HUES64 (cell line): ENCODE measurements at regions not wholly inside any gene's neighbourhood (a gene's known extent, or its start where the extent isn't known, plus 50 kb on each side); places are given as distances from the start of the nearest gene placed in this dataset.

ENCODE experiments used
- H3K27ac ChIP-seq: 2 replicates; pipeline ENCODE4 v1.7.0; 2013; ENCODE audit warnings: low read depth, low read length, inconsistent platforms
- H3K27me3 ChIP-seq: 2 replicates; pipeline ENCODE4 v1.6.1; 2013; ENCODE audit warnings: mild to moderate bottlenecking, low read length; ENCODE audit not compliant: insufficient read depth
- H3K36me3 ChIP-seq: 2 replicates; pipeline ENCODE4 v1.6.1; 2013; ENCODE audit warnings: mild to moderate bottlenecking, low read length; ENCODE audit not compliant: insufficient read depth
- H3K4me1 ChIP-seq: 2 replicates; pipeline ENCODE4 v1.6.1; 2013; ENCODE audit warnings: mild to moderate bottlenecking, low read length, moderate library complexity; ENCODE audit not compliant: insufficient read depth
- H3K4me3 ChIP-seq: 2 replicates; pipeline ENCODE4 v1.5.1; 2013; ENCODE audit warnings: mild to moderate bottlenecking, low read length, moderate library complexity
- H3K9ac ChIP-seq: 2 replicates; pipeline ENCODE4 v1.6.1; 2013; ENCODE audit warnings: mild to moderate bottlenecking, low read depth, low read length
- H3K9me3 ChIP-seq: 2 replicates; pipeline ENCODE4 v1.6.1; 2013; ENCODE audit warnings: low read depth, low read length; ENCODE audit not compliant: insufficient read depth
- WGBS: fragments of 150-250, 120-280 bp; methylation state at CpG from one replicate; pipeline ENCODE4 v1.1.7; 2013; ENCODE audit warnings: missing lambda C conversion rate; 5-methylcytosine and 5-hydroxymethylcytosine counted together

DNA sequence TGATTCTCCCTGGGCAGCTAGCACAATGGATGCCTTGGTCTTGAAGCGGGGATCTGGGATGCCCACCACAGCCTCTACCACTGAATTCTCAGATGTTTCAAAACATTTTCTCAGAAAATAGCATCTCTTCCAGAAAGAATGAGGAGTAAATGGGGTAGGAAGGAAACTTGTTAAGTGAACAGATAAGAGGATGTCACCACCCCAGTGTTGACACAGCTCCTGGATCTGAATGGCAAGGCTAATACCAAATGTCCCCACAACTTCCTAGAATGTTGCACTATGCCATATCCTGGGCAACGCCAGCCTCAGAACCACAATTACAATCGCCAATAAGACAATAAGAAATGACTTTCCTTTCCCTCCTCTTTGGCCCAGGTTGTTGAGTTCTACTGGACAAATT lies 177.2 kb downstream of the BCL11A start:
- Histone ChIP-seq H3K27me3 (no peaks in the 10 kb centered on the region), H3K9ac (no peak overlapping the region), H3K9me3 (no peaks in the 10 kb centered on the region), H3K4me1 (0 out of 2 replicates have a peak, but pooled peaks cover 6% of the 10 kb centered on the region), H3K36me3 (no peaks in the 10 kb centered on the region), H3K4me3 (no peak overlapping the region), H3K27ac (no peak overlapping the region)
- WGBS = 89% methylated on average over 3 of the region's 3 CpGs

DNA sequence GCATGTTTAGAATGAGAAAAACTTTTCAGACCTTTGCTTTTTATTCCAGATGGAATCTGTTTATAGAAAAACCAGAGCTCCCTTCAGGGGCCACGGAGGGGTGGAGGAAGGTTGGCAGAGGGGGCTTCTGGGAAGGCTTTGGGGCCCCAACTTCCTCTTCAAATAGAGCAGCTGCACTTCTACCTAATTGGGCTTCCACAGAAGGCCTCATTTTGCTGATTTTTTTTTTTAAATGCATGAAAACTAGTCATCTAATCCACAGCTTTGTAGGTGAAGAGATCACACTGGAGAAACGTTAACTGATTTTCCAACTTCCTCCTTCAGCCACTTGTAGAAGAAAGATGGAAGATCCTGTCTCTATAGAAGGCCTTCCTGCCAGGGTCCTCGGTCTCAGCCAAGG lies 181.8 kb downstream of the BCL11A start:
- WGBS = 95% methylated on average over 3 of the region's 3 CpGs
- H3K9ac ChIP-seq = no peak overlapping the region
- H3K9me3 ChIP-seq = no peaks in the 10 kb centered on the region
- 0 out of 2 replicates have a peak, but pooled peaks cover 6% of the 10 kb centered on the region for H3K4me1 ChIP-seq
- no peaks in the 10 kb centered on the region for H3K27me3 ChIP-seq
- H3K36me3 ChIP-seq = no peaks in the 10 kb centered on the region
- H3K27ac ChIP-seq = no peak overlapping the region
- no peak overlapping the region for H3K4me3 ChIP-seq

DNA sequence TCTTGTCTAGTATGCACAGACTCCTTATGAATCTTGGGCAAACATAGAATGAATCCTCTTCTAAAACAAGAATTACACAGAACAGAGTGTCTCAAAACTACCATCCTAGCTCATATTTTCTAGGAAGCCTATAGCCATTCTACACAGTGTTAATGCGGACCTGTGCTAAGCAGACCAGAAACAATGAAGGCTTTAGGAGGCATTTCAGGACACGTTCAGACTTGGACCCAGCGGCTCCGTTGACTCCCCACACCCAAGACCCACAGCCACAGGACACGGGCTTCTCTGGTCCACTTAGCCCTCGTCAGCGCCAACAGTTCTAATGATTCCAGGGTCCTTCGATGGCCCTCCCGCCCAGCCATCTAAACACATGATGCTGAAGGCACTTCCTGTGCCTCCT lies 182.2 kb downstream of the BCL11A start:
- H3K4me3 ChIP-seq = no peak overlapping the region
- H3K9me3 ChIP-seq = no peaks in the 10 kb centered on the region
- H3K4me1 ChIP-seq = 0 out of 2 replicates have a peak, but pooled peaks cover 8% of the 10 kb centered on the region
- H3K27me3 ChIP-seq = no peaks in the 10 kb centered on the region
- H3K27ac ChIP-seq = no peak overlapping the region
- no peak overlapping the region for H3K9ac ChIP-seq
- WGBS = 91% methylated on average over 9 of the region's 9 CpGs
- no peaks in the 10 kb centered on the region for H3K36me3 ChIP-seq

DNA sequence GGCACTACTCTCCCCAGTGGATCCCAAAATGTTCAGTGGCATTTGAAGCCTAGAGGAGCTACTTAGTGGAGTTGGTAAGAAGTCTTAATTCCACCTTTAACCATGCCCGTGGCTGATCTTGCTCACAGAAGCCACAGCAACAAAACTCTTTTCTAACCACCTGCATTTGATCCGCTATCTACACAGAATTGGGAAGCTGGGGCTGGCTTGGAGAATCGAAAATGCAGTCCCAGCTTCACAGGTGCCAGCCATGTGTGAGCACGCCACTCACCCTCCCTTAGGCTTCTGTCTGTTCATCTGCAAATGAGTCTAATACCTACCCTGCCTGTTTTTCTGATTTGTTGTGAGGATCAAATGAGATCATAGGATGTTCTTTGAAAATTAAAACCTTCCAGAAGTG lies 182.6 kb downstream of the BCL11A start:
- Histone ChIP-seq H3K4me1 (0 out of 2 replicates have a peak, but pooled peaks cover 11% of the 10 kb centered on the region), H3K27me3 (no peaks in the 10 kb centered on the region), H3K9me3 (no peaks in the 10 kb centered on the region), H3K9ac (no peak overlapping the region), H3K4me3 (no peak overlapping the region), H3K27ac (no peak overlapping the region), H3K36me3 (no peaks in the 10 kb centered on the region)
- WGBS = 97% methylated on average over 4 of the region's 4 CpGs

DNA sequence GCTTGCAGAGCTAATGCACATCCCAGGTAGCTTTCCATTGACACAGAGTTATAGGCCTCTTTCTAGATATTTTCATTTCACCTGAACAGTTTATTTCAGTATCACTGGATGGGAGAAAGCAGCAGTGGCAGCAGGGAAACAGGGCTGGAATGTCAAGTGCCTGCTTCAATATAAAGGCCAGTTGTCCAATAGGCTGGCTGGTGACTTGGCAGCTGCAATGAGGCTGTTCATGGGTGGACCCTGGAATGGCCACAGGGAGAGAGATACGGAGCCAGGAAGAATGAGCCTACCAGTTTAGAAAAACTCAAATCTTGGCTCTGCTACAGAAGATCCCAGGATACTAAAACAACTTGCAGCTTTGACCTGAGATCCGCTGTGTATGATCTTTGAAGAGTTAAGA lies 185.0 kb downstream of the BCL11A start:
- WGBS = 89% methylated on average over 2 of the region's 2 CpGs
- no peak overlapping the region for H3K4me3 ChIP-seq

DNA sequence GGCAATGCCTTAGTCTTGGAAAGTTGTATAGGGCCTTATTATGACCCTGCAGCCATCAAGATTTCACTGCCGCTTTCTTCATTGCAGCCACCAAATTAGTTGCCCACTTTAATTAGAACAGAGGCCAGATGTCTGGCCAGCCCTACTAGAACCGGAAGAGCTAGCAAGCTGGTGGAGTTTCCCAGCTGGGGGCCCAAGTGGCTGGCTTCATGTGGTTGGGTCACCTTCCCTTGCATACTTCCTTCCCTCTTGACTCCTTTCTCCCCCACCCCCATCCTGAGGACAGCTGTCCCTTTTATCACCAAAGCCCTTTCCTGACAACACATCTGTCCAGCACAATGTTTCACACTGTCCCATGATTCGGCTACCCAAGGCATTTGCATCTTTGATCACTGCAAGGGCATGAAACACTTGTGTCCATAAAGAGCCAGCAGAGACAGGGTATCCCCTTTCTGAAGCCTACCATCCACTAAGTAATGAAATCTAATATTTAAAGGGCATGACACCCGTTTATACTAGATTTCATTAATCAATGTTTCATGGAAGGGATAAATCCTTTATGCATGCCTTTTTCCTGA lies 187.2 kb downstream of the BCL11A start:
- no peaks in the 10 kb centered on the region for H3K27me3 ChIP-seq
- H3K9me3 ChIP-seq = no peaks in the 10 kb centered on the region
- WGBS = 79% methylated on average over 4 of the region's 4 CpGs
- H3K4me3 ChIP-seq = no peak overlapping the region
- 0 out of 2 replicates have a peak, but pooled peaks cover 11% of the 10 kb centered on the region for H3K4me1 ChIP-seq
- no peak overlapping the region for H3K9ac ChIP-seq
- H3K36me3 ChIP-seq = no peaks in the 10 kb centered on the region
- H3K27ac ChIP-seq = no peak overlapping the region

More for the DNA sequence above, 185.0 kb downstream of the BCL11A start:
- Histone ChIP-seq H3K9me3 (no peaks in the 10 kb centered on the region), H3K9ac (no peak overlapping the region), H3K4me1 (0 out of 2 replicates have a peak, but pooled peaks cover 11% of the 10 kb centered on the region), H3K27me3 (no peaks in the 10 kb centered on the region), H3K27ac (no peak overlapping the region), H3K36me3 (no peaks in the 10 kb centered on the region)

DNA sequence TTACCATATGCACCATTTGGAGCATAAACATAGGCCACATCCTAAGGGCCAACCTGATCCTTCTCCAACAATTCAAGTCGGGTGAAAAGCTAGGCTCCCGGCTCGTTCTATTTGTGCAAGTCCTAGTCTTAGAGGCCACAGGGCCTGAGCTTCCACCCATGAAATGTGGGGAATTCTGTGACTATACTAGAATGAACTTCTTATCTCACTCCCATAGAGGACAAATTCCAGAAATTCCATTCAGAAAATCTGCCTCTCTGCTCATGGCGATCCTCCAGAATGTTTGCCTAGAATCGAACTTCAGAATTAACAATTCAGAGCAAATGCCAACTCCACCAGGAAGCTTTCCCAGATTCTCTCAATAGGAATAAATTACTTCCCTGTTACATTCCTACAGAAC lies 187.9 kb downstream of the BCL11A start:
- no peaks in the 10 kb centered on the region for H3K9me3 ChIP-seq

DNA sequence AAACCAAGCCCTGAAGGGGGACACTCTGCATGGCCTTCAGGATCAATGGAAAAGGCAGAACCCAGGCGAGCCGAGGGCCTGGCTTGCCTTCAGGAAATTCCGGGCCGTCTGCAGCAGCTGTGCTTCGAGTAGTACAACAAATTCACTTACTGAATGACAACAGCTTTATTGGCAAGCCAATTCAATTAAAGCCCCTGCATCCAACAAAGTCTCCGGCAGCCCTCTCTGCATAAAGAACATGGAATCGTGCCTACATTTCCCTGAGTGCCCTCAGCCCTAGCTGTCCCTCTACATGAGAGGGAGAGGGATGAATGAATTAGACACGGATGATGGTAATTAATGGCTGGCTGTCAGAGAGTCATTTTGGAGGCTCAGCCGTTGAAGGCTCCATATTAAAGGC lies 189.0 kb downstream of the BCL11A start:
- Histone ChIP-seq H3K4me1 (0 out of 2 replicates have a peak, but pooled peaks cover 11% of the 10 kb centered on the region), H3K36me3 (no peaks in the 10 kb centered on the region), H3K9me3 (no peaks in the 10 kb centered on the region), H3K9ac (no peak overlapping the region), H3K27me3 (no peaks in the 10 kb centered on the region), H3K27ac (no peak overlapping the region), H3K4me3 (no peak overlapping the region)
- 90% methylated on average over 9 of the region's 9 CpGs for WGBS

More for the DNA sequence above, 187.9 kb downstream of the BCL11A start:
- Histone ChIP-seq H3K9ac (no peak overlapping the region), H3K4me3 (no peak overlapping the region), H3K36me3 (no peaks in the 10 kb centered on the region), H3K27me3 (no peaks in the 10 kb centered on the region), H3K4me1 (0 out of 2 replicates have a peak, but pooled peaks cover 11% of the 10 kb centered on the region), H3K27ac (no peak overlapping the region)
- WGBS = 91% methylated on average over 5 of the region's 5 CpGs

DNA sequence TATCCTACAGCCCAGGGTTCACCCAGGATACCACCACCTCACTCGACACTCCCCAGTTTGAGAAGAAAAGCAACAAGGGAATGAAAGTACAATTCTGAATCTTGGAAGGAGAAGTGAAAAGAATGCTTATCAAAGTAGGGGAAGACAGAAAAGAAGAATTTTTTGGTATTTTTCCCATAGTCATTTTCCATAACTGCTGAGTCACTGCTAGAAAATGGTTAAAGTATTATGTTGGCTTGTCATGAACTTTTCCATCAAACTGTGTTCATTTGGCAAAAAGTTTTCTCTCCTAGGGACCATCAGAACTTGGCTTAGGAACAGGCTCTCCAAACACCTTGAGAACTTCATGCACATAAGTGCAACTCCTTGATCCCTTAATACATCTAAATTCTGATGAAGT lies 192.0 kb downstream of the BCL11A start:
- no peaks in the 10 kb centered on the region for H3K27me3 ChIP-seq
- H3K9ac ChIP-seq = no peak overlapping the region
- H3K27ac ChIP-seq = no peak overlapping the region
- H3K36me3 ChIP-seq = no peaks in the 10 kb centered on the region
- no peaks in the 10 kb centered on the region for H3K9me3 ChIP-seq
- 100% methylated on average over 1 of the region's 1 CpG for WGBS
- H3K4me1 ChIP-seq = 0 out of 2 replicates have a peak, but pooled peaks cover 11% of the 10 kb centered on the region
- no peak overlapping the region for H3K4me3 ChIP-seq

DNA sequence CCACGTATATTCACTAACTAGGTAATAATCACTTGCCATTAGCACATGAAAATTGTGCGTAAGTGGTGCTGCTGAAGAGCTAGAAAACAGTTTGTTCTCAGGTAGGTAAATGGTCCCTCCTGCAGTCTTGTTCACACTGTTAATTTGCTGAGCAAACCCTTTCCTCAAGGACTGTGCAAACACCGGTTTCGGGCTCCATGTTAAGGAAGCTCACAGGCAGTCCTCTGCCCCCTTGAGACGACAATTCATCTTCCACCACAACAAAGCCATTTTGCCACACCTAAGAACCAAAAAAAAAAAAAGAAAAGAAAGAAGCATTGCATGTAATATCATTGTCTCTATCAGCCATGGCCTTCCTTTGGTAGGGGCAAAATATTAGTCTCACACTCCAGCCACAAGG lies 193.9 kb downstream of the BCL11A start:
- Histone ChIP-seq H3K9me3 (no peaks in the 10 kb centered on the region), H3K9ac (no peak overlapping the region), H3K4me1 (no peaks in the 10 kb centered on the region), H3K4me3 (no peak overlapping the region), H3K27me3 (no peaks in the 10 kb centered on the region), H3K27ac (no peak overlapping the region), H3K36me3 (no peaks in the 10 kb centered on the region)
- WGBS = 70% methylated on average over 4 of the region's 5 CpGs

DNA sequence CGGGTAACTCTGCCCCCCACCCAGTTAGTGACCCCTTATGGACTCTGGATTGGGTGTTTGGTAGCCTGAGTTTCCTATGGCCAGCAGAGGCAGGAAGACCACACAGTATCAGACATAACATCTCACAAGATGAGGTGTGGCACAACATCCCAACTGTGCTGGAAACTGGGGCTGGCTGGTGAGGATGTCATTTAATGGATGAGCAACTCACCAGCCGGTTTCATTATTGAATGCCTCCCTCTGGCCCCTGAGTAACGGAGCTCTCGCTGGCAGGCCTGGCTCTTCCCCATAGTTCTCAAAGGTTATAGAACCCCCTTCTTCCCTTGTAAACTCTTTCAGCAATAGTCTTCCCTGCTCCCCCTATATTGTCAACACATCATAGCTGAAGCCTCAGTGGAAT lies 195.0 kb downstream of the BCL11A start:
- 86% methylated on average over 4 of the region's 4 CpGs for WGBS
- Histone ChIP-seq H3K27me3 (no peaks in the 10 kb centered on the region), H3K4me1 (peaks cover 3% of the 10 kb centered on the region; the same call in 1 of the 2 replicates), H3K36me3 (no peaks in the 10 kb centered on the region), H3K4me3 (no peak overlapping the region), H3K9me3 (no peaks in the 10 kb centered on the region), H3K9ac (no peak overlapping the region), H3K27ac (no peak overlapping the region)

DNA sequence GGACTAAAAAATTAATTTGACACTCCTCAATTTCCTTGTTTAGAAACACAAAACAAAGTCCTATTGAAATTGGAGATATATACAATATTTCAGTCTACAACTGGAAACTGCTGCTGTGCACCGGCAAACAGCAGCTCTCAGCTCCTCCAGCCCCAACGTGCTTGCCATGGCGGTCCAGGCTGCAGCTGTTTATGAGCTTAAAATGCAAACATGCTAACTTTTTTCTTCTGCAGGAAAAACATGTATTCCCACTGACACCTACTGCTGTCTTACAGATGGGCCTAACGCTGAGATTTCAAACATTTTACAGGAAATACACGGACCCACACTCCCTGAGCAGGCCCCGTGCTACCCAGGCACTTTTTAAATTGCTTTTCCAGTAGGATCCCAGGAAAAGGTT lies 195.5 kb downstream of the BCL11A start:
- H3K4me1 ChIP-seq = peaks cover 4% of the 10 kb centered on the region; the same call in 1 of the 2 replicates
- H3K9me3 ChIP-seq = no peaks in the 10 kb centered on the region
- no peak overlapping the region for H3K4me3 ChIP-seq
- 88% methylated on average over 6 of the region's 6 CpGs for WGBS
- H3K27ac ChIP-seq = no peak overlapping the region
- H3K9ac ChIP-seq = no peak overlapping the region
- H3K36me3 ChIP-seq = no peaks in the 10 kb centered on the region
- no peaks in the 10 kb centered on the region for H3K27me3 ChIP-seq
